Keratinocyte (primary cell): ENCODE measurements at regions not wholly inside any gene's neighbourhood (a gene's known extent, or its start where the extent isn't known, plus 50 kb on each side); places are given as distances from the start of the nearest gene placed in this dataset.

ENCODE experiments used
- DNase-seq: peaks from one replicate; pipeline ENCODE4 v3.0.0-alpha.2; 2011; ENCODE audit warnings: low read depth, missing footprints, low spot score
- FAIRE-seq: peaks from 2 replicates; lab custom pipeline; 2011; peaks lifted over from hg19 to GRCh38; lab: Jason Lieb, UNC
- H2AFZ ChIP-seq: 2 replicates; pipeline ENCODE4 v1.6.0; 2012; ENCODE audit warnings: low read length, control low read depth, inconsistent platforms; ENCODE audit not compliant: control insufficient read depth
- H3K27ac ChIP-seq: 2 replicates; pipeline ENCODE4 v1.5.1; 2011; ENCODE audit warnings: low read length; ENCODE audit not compliant: control insufficient read depth, insufficient read depth
- H3K27me3 ChIP-seq: 3 replicates; pipeline ENCODE4 v1.6.0; 2011; ENCODE audit warnings: low read length; ENCODE audit not compliant: control insufficient read depth, insufficient read depth; ENCODE audit errors: extremely low read depth
- H3K36me3 ChIP-seq, 2 experiments: 2 replicates in 1 of 2; 3 replicates in 1 of 2; pipeline ENCODE4 v1.5.1; 2011; ENCODE audit warnings: low read length in 2 of 2, mild to moderate bottlenecking in 1 of 2; ENCODE audit not compliant: control insufficient read depth in 2 of 2, insufficient read depth in 2 of 2; ENCODE audit errors: extremely low read depth in 1 of 2
- H3K4me1 ChIP-seq: 3 replicates; pipeline ENCODE4 v1.5.1; 2011; ENCODE audit warnings: low read length; ENCODE audit not compliant: control insufficient read depth, insufficient read depth; ENCODE audit errors: extremely low read depth
- H3K4me2 ChIP-seq: 3 replicates; pipeline ENCODE4 v1.6.0; 2011; ENCODE audit warnings: low read depth, low read length; ENCODE audit not compliant: control insufficient read depth, insufficient read depth; ENCODE audit errors: extremely low read depth
- H3K4me3 ChIP-seq, 3 experiments: fragments of 200-600 bp in 1 of 3; sonication (generic) in 1 of 3; 2 replicates in 2 of 3; 3 replicates in 1 of 3; pipeline ENCODE4 v1.5.1; 2011 to 2016; ENCODE audit warnings: low read length in 3 of 3, mild to moderate bottlenecking in 3 of 3, control low read depth in 2 of 3, inconsistent platforms in 1 of 3, low read depth in 1 of 3, mixed read lengths in 1 of 3, mixed run types in 1 of 3, moderate library complexity in 1 of 3; ENCODE audit not compliant: control insufficient read depth in 2 of 3, insufficient read depth in 2 of 3; ENCODE audit errors: extremely low read depth in 1 of 3
- H3K79me2 ChIP-seq: 2 replicates; pipeline ENCODE4 v1.6.0; 2012; ENCODE audit warnings: low read length; ENCODE audit not compliant: control insufficient read depth, insufficient read depth
- H3K9ac ChIP-seq: 3 replicates; pipeline ENCODE4 v1.6.0; 2011; ENCODE audit warnings: low read length; ENCODE audit not compliant: control insufficient read depth, insufficient read depth; ENCODE audit errors: extremely low read depth
- H3K9me1 ChIP-seq: 3 replicates; pipeline ENCODE4 v1.6.0; 2011; ENCODE audit warnings: low read length; ENCODE audit not compliant: control insufficient read depth, insufficient read depth; ENCODE audit errors: extremely low read depth
- H3K9me3 ChIP-seq: 2 replicates; pipeline ENCODE4 v1.5.1; 2012; ENCODE audit warnings: low read depth, low read length; ENCODE audit not compliant: control insufficient read depth
- H4K20me1 ChIP-seq: 3 replicates; pipeline ENCODE4 v1.6.0; 2011; ENCODE audit warnings: low read length; ENCODE audit not compliant: control insufficient read depth, insufficient read depth; ENCODE audit errors: extremely low read depth
- CTCF ChIP-seq, 3 experiments: IDR thresholded peaks in 1 of 3; conservative IDR thresholded peaks in 1 of 3; optimal IDR thresholded peaks in 1 of 3; 2 replicates in 2 of 3; 3 replicates in 1 of 3; pipeline versions ENCODE3 to v1.5.1; 2011; ENCODE audit warnings: low read length in 3 of 3, mild to moderate bottlenecking in 3 of 3, moderate library complexity in 2 of 3, control low read depth in 1 of 3, inconsistent platforms in 1 of 3; ENCODE audit not compliant: insufficient read depth in 2 of 3; ENCODE audit errors: extremely low read depth in 1 of 3
- EZH2 ChIP-seq: IDR thresholded peaks from one replicate; pipeline ENCODE4 v1.6.1; 2012; ENCODE audit warnings: inconsistent platforms, mild to moderate bottlenecking, low read length, moderate library complexity
- dilution Hi-C: fragments of 300-500 bp; cut with MboI; formaldehyde crosslinking; loops from one replicate; pipeline ENCODE4 v1.7.0; 2020; ENCODE audit warnings: low sequenced_read_pairs; ENCODE audit not compliant: extremely low pct_ligation_motif_present

GRCh38 chr9:12350775-12351174 lies 342.4 kb upstream of the TYRP1 start:
- TF ChIP-seq EZH2 (no peak), CTCF (optimal IDR thresholded peaks at IDR 0.05 in 1 of 3, IDR thresholded peaks at IDR 0.05 in 1 of 3, conservative IDR thresholded peaks at IDR 0.05 in 1 of 3; ENCODE audit: extremely low read depth in 1 of 3, insufficient read depth in 2 of 3, low read length in 3 of 3) (no peak)
- Histone ChIP-seq H2AFZ (no peak overlapping the region), H3K9ac (no peak overlapping the region), H3K27me3 (no peaks in the 10 kb centered on the region), H3K4me2 (no peak overlapping the region), H3K4me3 (no peak overlapping the region), H3K36me3 (no peaks in the 10 kb centered on the region), H4K20me1 (no peaks in the 10 kb centered on the region), H3K4me1 (no peaks in the 10 kb centered on the region), H3K79me2 (no peaks in the 10 kb centered on the region), H3K9me1 (no peaks in the 10 kb centered on the region), H3K27ac (no peak overlapping the region), H3K9me3 (no peaks in the 10 kb centered on the region)
- FAIRE-seq (no peak), DNase-seq (no peak)
- dilution Hi-C loops: no loop called here

GRCh38 chr9:12351293-12352044 lies 341.7 kb upstream of the TYRP1 start:
- FAIRE-seq: no peak
- dilution Hi-C loops: no loop called here

More at GRCh38 chr9:12351293-12352044, 341.7 kb upstream of the TYRP1 start:
- Histone ChIP-seq H3K9me1 (no peaks in the 10 kb centered on the region), H3K4me2 (no peak overlapping the region), H3K9me3 (no peaks in the 10 kb centered on the region), H3K9ac (no peak overlapping the region), H4K20me1 (no peaks in the 10 kb centered on the region), H2AFZ (no peak overlapping the region), H3K79me2 (no peaks in the 10 kb centered on the region), H3K27ac (no peak overlapping the region), H3K27me3 (no peaks in the 10 kb centered on the region), H3K36me3 (no peaks in the 10 kb centered on the region), H3K4me1 (no peaks in the 10 kb centered on the region), H3K4me3 (no peak overlapping the region)
- no peak for TF ChIP-seq CTCF (optimal IDR thresholded peaks at IDR 0.05 in 1 of 3, IDR thresholded peaks at IDR 0.05 in 1 of 3, conservative IDR thresholded peaks at IDR 0.05 in 1 of 3; ENCODE audit: extremely low read depth in 1 of 3, insufficient read depth in 2 of 3, low read length in 3 of 3)
- TF ChIP-seq EZH2: no peak
- no peak for DNase-seq
